Endothelial cell of umbilical vein (primary cell): ENCODE measurements at regions not wholly inside any gene's neighbourhood (a gene's known extent, or its start where the extent isn't known, plus 50 kb on each side); places are given as distances from the start of the nearest gene placed in this dataset.

ENCODE experiments used
- BruUV-seq: library from RNA; stranded (reverse); fragments of 400-500 nt; replicated peaks from 2 replicates; lab custom pipeline; 2021; lab: Mats Ljungman, UMichigan
- CTCF ChIA-PET: fragments of 300-600, 350-600 bp; sonication (Branson Sonifier 250); formaldehyde crosslinking; loops from one replicate; lab custom pipeline; 2021; ENCODE audit warnings: antibody characterized with exemption, inconsistent platforms; lab: Charles Lee
- POLR2A ChIA-PET: fragments of 300-600, 350-600 bp; sonication (Branson Sonifier 250); formaldehyde crosslinking; loops from one replicate; lab custom pipeline; 2021; ENCODE audit warnings: antibody characterized with exemption, inconsistent platforms; lab: Charles Lee
- DNase-seq: peaks from one replicate; pipeline ENCODE4 v3.0.0-alpha.2; 2011; ENCODE audit warnings: low read depth, low spot score
- FAIRE-seq: peaks from 2 replicates; lab custom pipeline; 2011; peaks lifted over from hg19 to GRCh38; lab: Jason Lieb, UNC
- H2AFZ ChIP-seq: 2 replicates; pipeline ENCODE4 v1.6.0; 2012; ENCODE audit warnings: low read depth, low read length, control low read depth, inconsistent platforms
- H3K27ac ChIP-seq: 2 replicates; pipeline ENCODE4 v1.5.1; 2011; ENCODE audit warnings: low read depth, mild to moderate bottlenecking, control low read depth, low read length, moderate library complexity; ENCODE audit not compliant: insufficient read depth
- H3K27me3 ChIP-seq, 2 experiments: 2 replicates each; pipeline versions ENCODE4 v1.6.0 to v1.6.1; 2011; ENCODE audit warnings: low read length in 2 of 2, mixed read lengths in 1 of 2; ENCODE audit not compliant: control insufficient read depth in 2 of 2, insufficient read depth in 2 of 2
- H3K36me3 ChIP-seq, 2 experiments: 2 replicates in 1 of 2; 3 replicates in 1 of 2; pipeline ENCODE4 v1.5.1; 2011; ENCODE audit warnings: low read length in 2 of 2, mild to moderate bottlenecking in 1 of 2, moderate library complexity in 1 of 2; ENCODE audit not compliant: control insufficient read depth in 2 of 2, insufficient read depth in 2 of 2; ENCODE audit errors: extremely low read depth in 1 of 2
- H3K4me1 ChIP-seq: 3 replicates; pipeline ENCODE4 v1.5.1; 2011; ENCODE audit warnings: mild to moderate bottlenecking, low read length; ENCODE audit not compliant: control insufficient read depth, insufficient read depth; ENCODE audit errors: extremely low read depth
- H3K4me2 ChIP-seq: 2 replicates; pipeline ENCODE4 v1.6.1; 2011; ENCODE audit warnings: low read length, control low read depth, mixed read lengths; ENCODE audit not compliant: insufficient read depth
- H3K4me3 ChIP-seq, 3 experiments: fragments of 200-600 bp in 1 of 3; sonication (generic), shearing (Covaris generic) in 1 of 3; replicated peaks in 1 of 3; 2 replicates each; pipeline ENCODE4 v1.5.1; 2011 to 2016; ENCODE audit warnings: control low read depth in 3 of 3, low read length in 3 of 3, mild to moderate bottlenecking in 2 of 3, inconsistent platforms in 1 of 3, low read depth in 1 of 3, moderate library complexity in 1 of 3; ENCODE audit not compliant: insufficient read depth in 1 of 3
- H3K79me2 ChIP-seq: 2 replicates; pipeline ENCODE4 v1.6.0; 2012; ENCODE audit warnings: low read length, inconsistent platforms; ENCODE audit not compliant: control insufficient read depth, insufficient read depth
- H3K9ac ChIP-seq: replicated peaks from 2 replicates; pipeline ENCODE3; 2011; ENCODE audit warnings: low read length, control low read depth; ENCODE audit not compliant: insufficient read depth; ENCODE audit errors: extremely low read depth
- H3K9me1 ChIP-seq: replicated peaks from 3 replicates; pipeline ENCODE4 v1.6.0; 2011; ENCODE audit warnings: mild to moderate bottlenecking, low read length; ENCODE audit not compliant: control insufficient read depth, insufficient read depth; ENCODE audit errors: extremely low read depth
- H3K9me3 ChIP-seq: replicated peaks from 2 replicates; pipeline ENCODE4 v1.5.1; 2012; ENCODE audit warnings: low read length, inconsistent platforms; ENCODE audit not compliant: control insufficient read depth, insufficient read depth
- H4K20me1 ChIP-seq: replicated peaks from 2 replicates; pipeline ENCODE3; 2011; ENCODE audit warnings: mild to moderate bottlenecking, low read length; ENCODE audit not compliant: control insufficient read depth, insufficient read depth; ENCODE audit errors: extremely low read depth
- EZH2 ChIP-seq: IDR thresholded peaks from 2 replicates; pipeline ENCODE4 v1.6.1; 2012; ENCODE audit warnings: borderline replicate concordance, low read depth, mild to moderate bottlenecking, moderate library complexity, low read length, inconsistent platforms; ENCODE audit not compliant: severe bottlenecking
- FOS ChIP-seq: IDR thresholded peaks from 2 replicates; pipeline ENCODE4 v1.6.1; 2011; ENCODE audit warnings: mild to moderate bottlenecking, low read length, moderate library complexity, borderline replicate concordance; ENCODE audit not compliant: insufficient read depth
- GATA2 ChIP-seq: IDR thresholded peaks from 2 replicates; pipeline ENCODE4 v1.7.0; 2011; ENCODE audit warnings: low read depth, mild to moderate bottlenecking, moderate library complexity, mixed read lengths, low read length; ENCODE audit not compliant: insufficient read length, insufficient read depth
- JUN ChIP-seq: IDR thresholded peaks from 2 replicates; pipeline ENCODE4 v1.6.1; 2011; ENCODE audit warnings: borderline replicate concordance, low read depth; ENCODE audit not compliant: insufficient read length, insufficient read depth
- MYC ChIP-seq: IDR thresholded peaks from one replicate; pipeline ENCODE4 v1.6.1; 2011; ENCODE audit warnings: mild to moderate bottlenecking, low read depth, low read length
- POLR2A ChIP-seq: IDR thresholded peaks from 2 replicates; pipeline ENCODE4 v1.6.1; 2012; ENCODE audit warnings: low read depth, mild to moderate bottlenecking, control low read depth, low read length
- POLR2AphosphoS5 ChIP-seq: IDR thresholded peaks from 2 replicates; pipeline ENCODE4 v1.6.1; 2012; ENCODE audit warnings: low read depth, mild to moderate bottlenecking, control low read depth, low read length, moderate library complexity; ENCODE audit not compliant: insufficient read depth
- dilution Hi-C: fragments of 300-500 bp; cut with MboI; formaldehyde crosslinking; loops from one replicate; pipeline ENCODE4 v1.15.0; 2019; ENCODE audit warnings: low sequenced_read_pairs; ENCODE audit not compliant: extremely low pct_ligation_motif_present
- intact Hi-C: fragments of 100-400 bp; cut with micrococcal nuclease; formaldehyde crosslinking; loops from one replicate; pipeline ENCODE4 v1.10.0; 2022
- TF ChIP-seq, protein P1 (sequence below): IDR thresholded peaks from 2 replicates; pipeline ENCODE4 v1.6.1; 2011; ENCODE audit not compliant: insufficient read depth, insufficient read length
- TF ChIP-seq, protein P2 (sequence below), 2 donors: IDR thresholded peaks; 1 replicate in 1 of 2; 2 replicates in 1 of 2; pipeline ENCODE4 v1.5.1; 2011; ENCODE audit warnings: low read length in 2 of 2, mild to moderate bottlenecking in 2 of 2, moderate library complexity in 2 of 2, control low read depth in 1 of 2, inconsistent platforms in 1 of 2, low read depth in 1 of 2; ENCODE audit not compliant: insufficient read depth in 1 of 2; ENCODE audit errors: extremely low read depth in 1 of 2

DNA sequence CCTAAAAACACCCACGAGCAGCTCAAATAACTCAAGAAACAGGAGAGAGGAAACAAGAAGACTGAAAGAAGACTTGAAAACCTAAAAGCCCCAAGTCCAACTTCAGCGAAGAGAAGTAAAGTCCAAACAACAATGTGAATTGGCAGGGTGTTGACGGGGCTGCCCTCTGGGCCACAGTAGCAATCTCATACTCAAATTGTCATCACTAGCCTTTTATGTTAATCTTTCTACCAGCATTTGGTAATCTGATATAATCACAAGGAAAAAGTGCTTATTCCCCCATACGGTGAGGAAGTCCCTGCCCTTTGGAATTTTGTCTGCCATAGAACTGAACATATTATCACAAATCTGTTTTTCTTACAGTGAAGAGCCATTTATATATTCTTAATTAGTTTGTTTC is 51.5 kb upstream of the IFNE start:
- Histone ChIP-seq H3K27ac (no peak overlapping the region), H3K9me3 (no peaks in the 10 kb centered on the region), H3K4me2 (no peak overlapping the region), H3K36me3 (peaks cover under 1 to 5% of the 10 kb centered on the region in 2 experiments), H3K79me2 (peaks cover 85% of the 10 kb centered on the region), H3K9ac (no peak overlapping the region), H3K27me3 (no peaks in the 10 kb centered on the region), H3K9me1 (no peaks in the 10 kb centered on the region), H4K20me1 (no peaks in the 10 kb centered on the region), H3K4me3 (no peak overlapping the region), H2AFZ (no peak overlapping the region), H3K4me1 (no peaks in the 10 kb centered on the region)
- no TSS peak for BruUV-seq
- dilution Hi-C loops (no loop called here), intact Hi-C loops (no loop called here)
- ChIA-PET POLR2A (no interaction called here), CTCF (interaction anchor here (1.2 kb wide), 1 partner anchor 9 kb away, joined by 4 read pairs; no protein-coding TSS in a partner anchor)
- FAIRE-seq = no peak
- DNase-seq = no peak
- TF ChIP-seq, protein P1, sequence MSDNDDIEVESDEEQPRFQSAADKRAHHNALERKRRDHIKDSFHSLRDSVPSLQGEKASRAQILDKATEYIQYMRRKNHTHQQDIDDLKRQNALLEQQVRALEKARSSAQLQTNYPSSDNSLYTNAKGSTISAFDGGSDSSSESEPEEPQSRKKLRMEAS = no peak
- TF ChIP-seq JUN = no peak
- TF ChIP-seq POLR2A = no peak
- no peak for TF ChIP-seq FOS
- TF ChIP-seq MYC = no peak
- no peak for TF ChIP-seq GATA2
- no peak for TF ChIP-seq EZH2
- TF ChIP-seq, protein P2, sequence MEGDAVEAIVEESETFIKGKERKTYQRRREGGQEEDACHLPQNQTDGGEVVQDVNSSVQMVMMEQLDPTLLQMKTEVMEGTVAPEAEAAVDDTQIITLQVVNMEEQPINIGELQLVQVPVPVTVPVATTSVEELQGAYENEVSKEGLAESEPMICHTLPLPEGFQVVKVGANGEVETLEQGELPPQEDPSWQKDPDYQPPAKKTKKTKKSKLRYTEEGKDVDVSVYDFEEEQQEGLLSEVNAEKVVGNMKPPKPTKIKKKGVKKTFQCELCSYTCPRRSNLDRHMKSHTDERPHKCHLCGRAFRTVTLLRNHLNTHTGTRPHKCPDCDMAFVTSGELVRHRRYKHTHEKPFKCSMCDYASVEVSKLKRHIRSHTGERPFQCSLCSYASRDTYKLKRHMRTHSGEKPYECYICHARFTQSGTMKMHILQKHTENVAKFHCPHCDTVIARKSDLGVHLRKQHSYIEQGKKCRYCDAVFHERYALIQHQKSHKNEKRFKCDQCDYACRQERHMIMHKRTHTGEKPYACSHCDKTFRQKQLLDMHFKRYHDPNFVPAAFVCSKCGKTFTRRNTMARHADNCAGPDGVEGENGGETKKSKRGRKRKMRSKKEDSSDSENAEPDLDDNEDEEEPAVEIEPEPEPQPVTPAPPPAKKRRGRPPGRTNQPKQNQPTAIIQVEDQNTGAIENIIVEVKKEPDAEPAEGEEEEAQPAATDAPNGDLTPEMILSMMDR (IDR thresholded peaks at IDR 0.05; ENCODE audit: extremely low read depth in 1 of 2, insufficient read depth in 1 of 2, low read depth in 1 of 2, low read length in 2 of 2) = no peak
- no peak for TF ChIP-seq POLR2AphosphoS5
